ENCODE measurements at regions not wholly inside any gene's neighbourhood (a gene's known extent, or its start where the extent isn't known, plus 50 kb on each side); places are given as distances from the start of the nearest gene placed in this dataset.

GRCh38 chr3:176479248-176479647 is 718.0 kb downstream of the TBL1XR1 start:
- DNase-seq (ENCODE audit: low read depth in 4 of 4, low spot score in 2 of 4): no peak

GRCh38 chr3:176469694-176470205 is 727.5 kb downstream of the TBL1XR1 start:
- DNase-seq (ENCODE audit: low read depth in 4 of 4, low spot score in 2 of 4): no peak

- DNase-seq (ENCODE audit: low read depth in 4 of 4, low spot score in 2 of 4): no peak
Measured at GRCh38 chr3:176463610-176464009, 733.7 kb downstream of the TBL1XR1 start.

GRCh38 chr3:176447369-176447768 is 749.9 kb downstream of the TBL1XR1 start:
- no peak for DNase-seq (ENCODE audit: low read depth in 4 of 4, low spot score in 2 of 4)

GRCh38 chr3:176442326-176442725 is 755.0 kb downstream of the TBL1XR1 start:
- DNase-seq (ENCODE audit: low read depth in 4 of 4, low spot score in 2 of 4): no peak

- no peak for DNase-seq (ENCODE audit: low read depth in 4 of 4, low spot score in 2 of 4)
Measured at GRCh38 chr3:176439729-176440128, 757.6 kb downstream of the TBL1XR1 start.

- DNase-seq (ENCODE audit: low read depth in 4 of 4, low spot score in 2 of 4): no peak
Measured at GRCh38 chr3:176431991-176432390, 765.3 kb downstream of the TBL1XR1 start.

GRCh38 chr3:176431038-176431418 is 766.3 kb downstream of the TBL1XR1 start:
- no peak for DNase-seq (ENCODE audit: low read depth in 4 of 4, low spot score in 2 of 4)

- peak; percentile 3 to 20 (median 16) for DNase-seq (ENCODE audit: low read depth in 4 of 4, low spot score in 2 of 4)
Measured at GRCh38 chr3:176430244-176431037, 766.8 kb downstream of the TBL1XR1 start.

- no peak for DNase-seq (ENCODE audit: low read depth in 4 of 4, low spot score in 2 of 4)
Measured at GRCh38 chr3:176428552-176428951, 768.7 kb downstream of the TBL1XR1 start.

GRCh38 chr3:176426371-176426770 is 770.9 kb downstream of the TBL1XR1 start:
- no peak for DNase-seq (ENCODE audit: low read depth in 4 of 4, low spot score in 2 of 4)

GRCh38 chr3:176416870-176417269 is 780.4 kb downstream of the TBL1XR1 start:
- DNase-seq (ENCODE audit: low read depth in 4 of 4, low spot score in 2 of 4): no peak

- no peak for DNase-seq (ENCODE audit: low read depth in 4 of 4, low spot score in 2 of 4)
Measured at GRCh38 chr3:176415661-176416295, 781.5 kb downstream of the TBL1XR1 start.

- DNase-seq (ENCODE audit: low read depth in 4 of 4, low spot score in 2 of 4): no peak
Measured at GRCh38 chr3:176412771-176413170, 784.5 kb downstream of the TBL1XR1 start.

GRCh38 chr3:176403531-176403930 is 793.8 kb downstream of the TBL1XR1 start:
- DNase-seq (ENCODE audit: low read depth in 4 of 4, low spot score in 2 of 4): no peak

- no peak for DNase-seq (ENCODE audit: low read depth in 4 of 4, low spot score in 2 of 4)
Measured at GRCh38 chr3:176401211-176401610, 796.1 kb downstream of the TBL1XR1 start.

GRCh38 chr3:176399193-176399592 is 798.1 kb downstream of the TBL1XR1 start:
- no peak for DNase-seq (ENCODE audit: low read depth in 4 of 4, low spot score in 2 of 4)

- DNase-seq (ENCODE audit: low read depth in 4 of 4, low spot score in 2 of 4): no peak
Measured at GRCh38 chr3:176395240-176395639, 802.0 kb downstream of the TBL1XR1 start.

- no peak for DNase-seq (ENCODE audit: low read depth in 4 of 4, low spot score in 2 of 4)
Measured at GRCh38 chr3:176378789-176379188, 818.5 kb downstream of the TBL1XR1 start.

GRCh38 chr3:176376531-176376930 is 820.8 kb downstream of the TBL1XR1 start:
- DNase-seq (ENCODE audit: low read depth in 4 of 4, low spot score in 2 of 4): no peak

GRCh38 chr3:176375519-176375918 is 821.8 kb downstream of the TBL1XR1 start:
- DNase-seq (ENCODE audit: low read depth in 4 of 4, low spot score in 2 of 4): no peak

GRCh38 chr3:176362191-176362731 is 835.0 kb downstream of the TBL1XR1 start:
- DNase-seq (ENCODE audit: low read depth in 4 of 4, low spot score in 2 of 4): no peak

All from left renal cortex interstitium (tissue), 4 donors.